H9 (cell line): ENCODE measurements at regions not wholly inside any gene's neighbourhood (a gene's known extent, or its start where the extent isn't known, plus 50 kb on each side); places are given as distances from the start of the nearest gene placed in this dataset.

Experiments used
- DNase-seq: peaks from one replicate; pipeline ENCODE4 v3.0.0-alpha.2; 2017
- H2AFZ ChIP-seq: one replicate; pipeline ENCODE4 v1.6.1; 2013; ENCODE audit warnings: mild to moderate bottlenecking, low read length, control low read depth, moderate library complexity
- H2AK5ac ChIP-seq: 2 replicates; pipeline ENCODE4 v1.6.1; 2013; ENCODE audit warnings: low read length, control low read depth, mixed read lengths; ENCODE audit not compliant: insufficient read length
- H2BK120ac ChIP-seq: one replicate; pipeline ENCODE4 v1.6.1; 2013; ENCODE audit warnings: low read depth, mild to moderate bottlenecking, low read length, control low read depth, inconsistent platforms; ENCODE audit not compliant: poor library complexity, severe bottlenecking
- H2BK12ac ChIP-seq: 2 replicates; pipeline ENCODE4 v1.6.1; 2013; ENCODE audit warnings: low read length, control low read depth, mixed read lengths, low read depth; ENCODE audit not compliant: insufficient read length
- H2BK15ac ChIP-seq: 2 replicates; pipeline ENCODE4 v1.6.1; 2013; ENCODE audit warnings: low read depth, low read length, control low read depth
- H2BK20ac ChIP-seq: one replicate; pipeline ENCODE4 v1.6.1; 2013; ENCODE audit warnings: low read depth, mild to moderate bottlenecking, low read length, control low read depth, inconsistent platforms; ENCODE audit not compliant: poor library complexity, severe bottlenecking
- H2BK5ac ChIP-seq: 2 replicates; pipeline ENCODE4 v1.6.1; 2013; ENCODE audit warnings: low read length, control low read depth, mixed read lengths; ENCODE audit not compliant: insufficient read length
- H3K14ac ChIP-seq: 2 replicates; pipeline ENCODE4 v1.6.1; 2013; ENCODE audit warnings: low read length, control low read depth; ENCODE audit not compliant: insufficient read depth
- H3K18ac ChIP-seq: 2 replicates; pipeline ENCODE4 v1.6.1; 2013; ENCODE audit warnings: low read depth, mild to moderate bottlenecking, mixed read lengths, low read length, control low read depth; ENCODE audit not compliant: insufficient read length
- H3K23ac ChIP-seq: 2 replicates; pipeline ENCODE4 v1.6.1; 2013; ENCODE audit warnings: low read length, control low read depth, mixed read lengths, low read depth; ENCODE audit not compliant: insufficient read length
- H3K23me2 ChIP-seq: 2 replicates; pipeline ENCODE4 v1.6.1; 2013; ENCODE audit warnings: low read depth, mild to moderate bottlenecking, mixed read lengths, low read length, control low read depth; ENCODE audit not compliant: insufficient read length, poor library complexity, severe bottlenecking
- H3K27ac ChIP-seq: 2 replicates; pipeline ENCODE4 v1.5.1; 2013; ENCODE audit warnings: low read length, control low read depth, mixed read lengths, low read depth; ENCODE audit not compliant: insufficient read length
- H3K27me3 ChIP-seq: 2 replicates; pipeline ENCODE4 v1.6.1; 2013; ENCODE audit warnings: low read length, control low read depth, inconsistent platforms; ENCODE audit not compliant: insufficient read depth
- H3K4ac ChIP-seq: 2 replicates; pipeline ENCODE4 v1.6.1; 2013; ENCODE audit warnings: low read depth, mild to moderate bottlenecking, control low read depth, inconsistent platforms, low read length, moderate library complexity
- H3K4me1 ChIP-seq: 2 replicates; pipeline ENCODE4 v1.6.1; 2013; ENCODE audit warnings: low read length, control low read depth, inconsistent platforms; ENCODE audit not compliant: insufficient read depth
- H3K4me2 ChIP-seq: 2 replicates; pipeline ENCODE4 v1.6.1; 2013; ENCODE audit warnings: low read length, control low read depth, mixed read lengths; ENCODE audit not compliant: insufficient read length, insufficient read depth
- H3K56ac ChIP-seq: 2 replicates; pipeline ENCODE4 v1.6.1; 2013; ENCODE audit warnings: low read depth, mild to moderate bottlenecking, mixed read lengths, low read length, control low read depth; ENCODE audit not compliant: insufficient read length
- H3K79me1 ChIP-seq: 2 replicates; pipeline ENCODE4 v1.6.1; 2013; ENCODE audit warnings: low read depth, mild to moderate bottlenecking, moderate library complexity, low read length, control low read depth, inconsistent platforms; ENCODE audit not compliant: insufficient read depth, poor library complexity, severe bottlenecking
- H3K79me2 ChIP-seq: 2 replicates; pipeline ENCODE4 v1.6.1; 2013; ENCODE audit warnings: low read length, control low read depth, inconsistent platforms; ENCODE audit not compliant: insufficient read depth
- H3K9ac ChIP-seq: 2 replicates; pipeline ENCODE4 v1.6.1; 2013; ENCODE audit warnings: low read length, control low read depth, mixed read lengths; ENCODE audit not compliant: insufficient read length; ENCODE audit errors: extremely low read depth
- H3K9me3 ChIP-seq: one replicate; pipeline ENCODE4 v1.6.1; 2013; ENCODE audit warnings: low read depth, low read length, inconsistent platforms; ENCODE audit not compliant: control insufficient read depth
- H3T11ph ChIP-seq: one replicate; pipeline ENCODE4 v1.6.1; 2013; ENCODE audit warnings: mild to moderate bottlenecking, low read length, control low read depth, inconsistent platforms
- H4K20me1 ChIP-seq: one replicate; pipeline ENCODE4 v1.6.1; 2013; ENCODE audit not compliant: control insufficient read depth, insufficient read length, insufficient read depth
- H4K5ac ChIP-seq: 2 replicates; pipeline ENCODE4 v1.6.1; 2013; ENCODE audit warnings: low read depth, mild to moderate bottlenecking, mixed read lengths, low read length, control low read depth; ENCODE audit not compliant: insufficient read length
- H4K8ac ChIP-seq: replicated peaks from 2 replicates; pipeline ENCODE4 v1.6.1; 2013; ENCODE audit warnings: low read length, control low read depth, mixed read lengths, low read depth; ENCODE audit not compliant: insufficient read length
- H4K91ac ChIP-seq: 2 replicates; pipeline ENCODE4 v1.6.1; 2013; ENCODE audit warnings: low read depth, mild to moderate bottlenecking, moderate library complexity, mixed read lengths, low read length, control low read depth; ENCODE audit not compliant: insufficient read length
- H3K27ac Mint-ChIP-seq, 3 experiments: 2 replicates in 2 of 3; 3 replicates in 1 of 3; pipeline ENCODE4 v1.8.0; 2020 to 2021; ENCODE audit warnings: mixed read lengths in 3 of 3, mild to moderate bottlenecking in 1 of 3, moderate library complexity in 1 of 3
- H3K27me3 Mint-ChIP-seq: 2 replicates; pipeline ENCODE4 v1.8.0; 2021; ENCODE audit warnings: low read depth, mild to moderate bottlenecking, moderate library complexity, mixed read lengths
- H3K36me3 Mint-ChIP-seq, 3 experiments: 2 replicates in 2 of 3; 3 replicates in 1 of 3; pipeline ENCODE4 v1.8.0; 2020 to 2021; ENCODE audit warnings: low read depth in 3 of 3, mixed read lengths in 3 of 3; ENCODE audit not compliant: insufficient read depth in 1 of 3
- H3K4me1 Mint-ChIP-seq, 2 experiments: 2 replicates each; pipeline ENCODE4 v1.8.0; 2020; ENCODE audit warnings: mixed read lengths in 2 of 2
- H3K4me3 Mint-ChIP-seq, 2 experiments: 2 replicates in 1 of 2; 3 replicates in 1 of 2; pipeline ENCODE4 v1.8.0; 2020 to 2021; ENCODE audit warnings: mild to moderate bottlenecking in 2 of 2, mixed read lengths in 2 of 2, moderate library complexity in 1 of 2
- H3K9me3 Mint-ChIP-seq, 2 experiments: 2 replicates in 1 of 2; 3 replicates in 1 of 2; pipeline ENCODE4 v1.8.0; 2020; ENCODE audit warnings: mild to moderate bottlenecking in 2 of 2, mixed read lengths in 2 of 2, moderate library complexity in 1 of 2
- WGBS: extraction: QIAGEN DNeasy Blood & Tissue Kit; methylation state at CpG from one replicate; pipeline ENCODE4 v1.1.7; 2013; ENCODE audit warnings: missing lambda C conversion rate, low lambda C conversion rate, mixed read lengths; ENCODE audit not compliant: insufficient read length; ENCODE audit errors: extremely low coverage; 5-methylcytosine and 5-hydroxymethylcytosine counted together
- TF ChIP-seq, protein P1 (sequence below): fragments of 200-600 bp; sonication (generic); conservative IDR thresholded peaks from 3 replicates; pipeline ENCODE4 v1.8.0; 2021; ENCODE audit warnings: antibody characterized with exemption, mild to moderate bottlenecking

DNA sequence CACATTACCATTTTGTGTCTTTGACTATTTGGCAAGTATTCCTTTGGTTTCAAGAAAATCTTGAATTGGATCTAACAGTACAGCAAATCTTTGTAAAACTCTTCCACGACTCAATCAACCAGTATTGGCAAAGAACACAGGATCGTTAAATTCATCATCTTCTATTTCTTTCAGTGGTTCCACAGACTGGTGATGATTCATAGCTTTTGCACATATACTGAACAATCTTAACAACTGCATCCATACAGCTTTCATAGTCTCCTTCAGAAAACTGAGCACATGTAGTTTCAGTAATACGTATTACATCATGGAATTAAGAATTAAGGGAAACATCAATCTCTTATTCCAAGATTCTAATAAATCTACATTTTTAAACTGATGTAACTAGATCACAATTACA is 91.6 kb upstream of the LIPC start:
- H2AK5ac ChIP-seq = no peak overlapping the region
- no peak overlapping the region for H4K91ac ChIP-seq
- no peak overlapping the region for H3K56ac ChIP-seq
- no peak overlapping the region for H2BK120ac ChIP-seq
- no peak overlapping the region for H3K27ac ChIP-seq
- H2BK20ac ChIP-seq = no peak overlapping the region
- H2BK15ac ChIP-seq = no peak overlapping the region
- no peak overlapping the region for H2AFZ ChIP-seq
- no peak overlapping the region for H4K5ac ChIP-seq
- H3T11ph ChIP-seq = no peak overlapping the region
- Mint-ChIP-seq H3K27ac (no peak overlapping the region), H3K4me1 (peaks cover 8 to 14% of the 10 kb centered on the region in 2 experiments), H3K4me3 (no peak overlapping the region), H3K9me3 (no peaks in the 10 kb centered on the region; a peak in 1 of 5 replicates), H3K36me3 (no peaks in the 10 kb centered on the region), H3K27me3 (no peaks in the 10 kb centered on the region)
- H3K14ac ChIP-seq = no peak overlapping the region
- H3K27me3 ChIP-seq = no peaks in the 10 kb centered on the region
- H3K9me3 ChIP-seq = no peaks in the 10 kb centered on the region
- peaks cover 1% of the 10 kb centered on the region; the same call in 1 of the 2 replicates for H3K4me1 ChIP-seq
- H4K8ac ChIP-seq = no peak overlapping the region
- H2BK12ac ChIP-seq = no peak overlapping the region
- no peaks in the 10 kb centered on the region for H3K23me2 ChIP-seq
- H3K4me2 ChIP-seq = no peak overlapping the region
- H2BK5ac ChIP-seq = no peak overlapping the region
- H3K23ac ChIP-seq = no peak overlapping the region
- H3K9ac ChIP-seq = no peak overlapping the region
- DNase-seq = no peak
- H3K79me2 ChIP-seq = no peaks in the 10 kb centered on the region
- TF ChIP-seq, protein P1, sequence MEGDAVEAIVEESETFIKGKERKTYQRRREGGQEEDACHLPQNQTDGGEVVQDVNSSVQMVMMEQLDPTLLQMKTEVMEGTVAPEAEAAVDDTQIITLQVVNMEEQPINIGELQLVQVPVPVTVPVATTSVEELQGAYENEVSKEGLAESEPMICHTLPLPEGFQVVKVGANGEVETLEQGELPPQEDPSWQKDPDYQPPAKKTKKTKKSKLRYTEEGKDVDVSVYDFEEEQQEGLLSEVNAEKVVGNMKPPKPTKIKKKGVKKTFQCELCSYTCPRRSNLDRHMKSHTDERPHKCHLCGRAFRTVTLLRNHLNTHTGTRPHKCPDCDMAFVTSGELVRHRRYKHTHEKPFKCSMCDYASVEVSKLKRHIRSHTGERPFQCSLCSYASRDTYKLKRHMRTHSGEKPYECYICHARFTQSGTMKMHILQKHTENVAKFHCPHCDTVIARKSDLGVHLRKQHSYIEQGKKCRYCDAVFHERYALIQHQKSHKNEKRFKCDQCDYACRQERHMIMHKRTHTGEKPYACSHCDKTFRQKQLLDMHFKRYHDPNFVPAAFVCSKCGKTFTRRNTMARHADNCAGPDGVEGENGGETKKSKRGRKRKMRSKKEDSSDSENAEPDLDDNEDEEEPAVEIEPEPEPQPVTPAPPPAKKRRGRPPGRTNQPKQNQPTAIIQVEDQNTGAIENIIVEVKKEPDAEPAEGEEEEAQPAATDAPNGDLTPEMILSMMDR = no peak
- H3K79me1 ChIP-seq = no peaks in the 10 kb centered on the region
- no peak overlapping the region for H3K18ac ChIP-seq
- H3K4ac ChIP-seq = no peak overlapping the region
- no peaks in the 10 kb centered on the region for H4K20me1 ChIP-seq
- WGBS = no CpG with 5 or more reads among the region's 3 CpGs
